Renal pelvis (tissue), 1 donor: ENCODE measurements at regions not wholly inside any gene's neighbourhood (a gene's known extent, or its start where the extent isn't known, plus 50 kb on each side); places are given as distances from the start of the nearest gene placed in this dataset.
A peak's percentile ranks its signal among the peaks of the same experiment; 100 is the strongest.
"Not testable (repeated sequence)": the region's sequence is repeated elsewhere in the genome, so short reads cannot be mapped to it uniquely, and the experiment has no call there.

Experiments
- DNase-seq: peaks from one replicate; pipeline ENCODE4 v3.0.0-alpha.2; 2013

GRCh38 chr12:27863839-27864238, 83.8 kb upstream of the MANSC4 start:
- DNase-seq = no peak

- DNase-seq = peak; percentile 66
These were observed 81.6 kb upstream of the MANSC4 start for GRCh38 chr12:27861428-27862167.

GRCh38 chr12:27859648-27860047, 79.6 kb upstream of the MANSC4 start:
- no peak for DNase-seq

- not testable (repeated sequence) for DNase-seq
These were observed 77.0 kb upstream of the MANSC4 start for GRCh38 chr12:27857006-27857405.

DNA sequence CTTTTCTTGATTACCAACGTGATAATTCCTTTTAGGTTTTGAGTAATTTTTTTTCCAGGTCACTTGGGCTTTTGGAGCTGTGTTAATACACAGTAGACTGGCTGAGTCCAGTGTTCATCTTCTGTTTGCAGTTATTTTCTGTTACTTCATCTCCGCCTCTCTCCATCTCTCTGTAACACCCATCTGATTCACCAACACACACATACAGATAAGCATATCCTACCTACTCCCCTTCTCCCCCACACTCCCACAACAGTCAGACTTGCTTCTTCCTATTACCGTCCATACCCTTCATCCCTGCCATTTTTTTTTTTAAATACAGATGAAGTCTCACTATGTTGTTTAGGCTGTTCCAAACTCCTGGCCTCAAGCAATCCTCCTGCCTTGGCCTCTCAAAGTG, 72.7 kb upstream of the MANSC4 start:
- DNase-seq = no peak
